NCI-H146 (cell line): ENCODE measurements at regions not wholly inside any gene's neighbourhood (a gene's known extent, or its start where the extent isn't known, plus 50 kb on each side); places are given as distances from the start of the nearest gene placed in this dataset.

Experiments
- DNase-seq: peaks from one replicate; lab custom pipeline; 2025; lab: John Stamatoyannopoulos, UW

- no peak for DNase-seq
Observed at GRCh38 chr7:46011059-46011458, 90.0 kb upstream of the IGFBP3 start.

DNA sequence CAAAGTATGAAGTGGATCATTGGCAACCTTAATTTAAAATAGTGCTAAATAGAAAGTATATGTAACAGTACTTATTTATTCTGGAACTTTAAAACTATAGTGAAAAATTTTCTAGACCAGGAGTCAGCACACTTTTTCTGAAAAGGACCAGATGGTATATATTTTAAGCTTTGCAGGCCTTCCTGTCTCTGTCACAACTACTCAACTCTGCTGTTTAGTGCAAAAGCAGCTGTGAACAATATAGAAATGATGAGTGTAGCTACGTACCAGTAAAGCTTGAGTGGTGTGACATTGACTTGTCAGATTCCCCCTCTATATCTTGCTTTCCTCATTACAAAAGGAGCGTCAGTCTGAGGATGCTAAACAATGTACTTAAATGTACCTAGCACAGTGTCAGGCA lies 88.1 kb upstream of the IGFBP3 start:
- no peak for DNase-seq

GRCh38 chr7:46007990-46008643 lies 87.0 kb upstream of the IGFBP3 start:
- no peak for DNase-seq

DNA sequence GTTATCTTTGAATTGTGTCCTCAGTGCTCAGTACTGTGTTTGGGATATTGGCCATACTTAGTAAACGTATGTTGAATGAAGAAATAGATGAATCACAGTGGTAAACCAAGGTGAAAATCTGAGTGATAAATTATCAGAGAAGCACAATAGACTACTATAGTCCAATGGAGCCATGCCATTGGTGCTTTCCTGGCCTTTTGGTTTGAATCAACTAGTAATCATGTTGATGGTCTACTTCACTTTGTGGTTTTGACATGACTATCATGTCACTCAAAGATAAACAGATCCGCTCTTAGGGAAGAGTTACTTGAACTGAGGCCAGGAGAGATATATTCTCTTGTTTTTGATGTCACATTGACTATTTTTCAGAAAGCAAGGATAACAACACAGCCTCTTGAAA lies 86.1 kb upstream of the IGFBP3 start:
- DNase-seq = no peak

GRCh38 chr7:46006723-46007122 lies 85.7 kb upstream of the IGFBP3 start:
- no peak for DNase-seq

DNA sequence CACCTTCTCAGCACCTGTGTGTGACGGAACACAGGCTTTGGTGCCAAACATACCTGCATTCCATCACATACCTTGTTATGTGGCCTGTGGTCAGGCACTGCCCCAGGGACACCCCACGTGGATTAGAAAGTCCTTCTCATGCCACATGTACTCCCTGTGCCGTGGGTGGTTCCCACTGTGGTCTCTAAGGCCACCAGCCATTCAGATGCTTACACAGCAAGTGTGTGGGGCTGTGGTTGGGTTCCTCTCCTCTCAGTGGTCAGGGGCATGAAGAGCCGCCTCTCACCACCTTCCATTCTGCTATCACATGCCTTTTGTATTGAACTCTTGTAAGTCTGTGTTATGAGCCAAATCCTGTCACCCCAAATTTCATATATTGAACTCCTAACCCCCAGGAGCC lies 85.1 kb upstream of the IGFBP3 start:
- DNase-seq = no peak

- DNase-seq = no peak
Observed at GRCh38 chr7:46004965-46005364, 83.9 kb upstream of the IGFBP3 start.

DNA sequence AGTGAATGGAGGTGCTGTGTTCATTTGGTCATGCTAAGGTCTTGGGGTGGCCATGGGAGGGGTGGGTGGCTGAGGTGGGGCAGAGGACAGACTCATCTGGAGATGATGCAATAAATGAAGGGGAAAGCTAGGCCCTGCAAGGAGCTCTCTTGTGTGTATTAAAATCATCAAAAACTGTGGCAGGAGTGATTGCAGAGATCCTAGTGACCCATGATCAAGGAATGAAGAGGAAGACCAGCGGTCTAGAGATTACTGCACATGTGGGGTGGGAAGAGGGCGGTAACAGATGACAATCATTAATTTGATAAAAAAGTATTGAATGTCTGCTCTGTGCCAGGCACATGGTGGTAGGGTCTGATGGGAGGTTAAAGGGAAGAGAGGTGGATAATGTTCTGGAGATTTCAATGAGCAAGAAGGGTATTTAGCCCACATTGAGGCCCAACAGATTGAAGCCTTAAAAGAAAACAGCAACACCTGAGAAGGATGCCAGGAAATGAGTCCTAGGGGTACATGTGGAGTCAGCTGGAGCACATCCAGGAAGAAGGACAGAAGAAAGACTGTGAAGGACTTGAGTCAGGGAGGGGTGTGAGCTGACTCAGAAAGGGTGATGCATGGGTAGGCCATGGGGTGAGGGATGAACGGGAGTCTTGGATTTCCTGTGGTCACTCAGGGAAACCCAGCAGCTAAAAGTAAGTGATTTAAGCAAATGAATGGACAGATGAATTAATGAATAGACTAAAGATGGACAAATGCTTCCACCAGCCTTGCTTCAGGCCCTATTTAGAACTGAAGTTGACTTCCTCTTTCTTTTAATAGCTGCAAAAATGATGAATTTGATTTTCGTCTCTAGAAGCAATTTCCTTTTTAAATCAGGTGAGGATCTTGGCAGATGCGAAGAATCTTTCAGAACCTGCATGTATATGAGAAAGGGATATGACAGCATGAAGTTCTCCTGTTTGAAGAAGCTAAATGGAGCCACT lies 83.1 kb upstream of the IGFBP3 start:
- no peak for DNase-seq

- no peak for DNase-seq
Observed at GRCh38 chr7:46003161-46003560, 82.1 kb upstream of the IGFBP3 start.

GRCh38 chr7:46000513-46000912 lies 79.4 kb upstream of the IGFBP3 start:
- no peak for DNase-seq

GRCh38 chr7:45999541-45999940 lies 78.5 kb upstream of the IGFBP3 start:
- DNase-seq = no peak

GRCh38 chr7:45998506-45998905 lies 77.4 kb upstream of the IGFBP3 start:
- no peak for DNase-seq

- no peak for DNase-seq
Observed at GRCh38 chr7:45993621-45994020, 72.5 kb upstream of the IGFBP3 start.

DNA sequence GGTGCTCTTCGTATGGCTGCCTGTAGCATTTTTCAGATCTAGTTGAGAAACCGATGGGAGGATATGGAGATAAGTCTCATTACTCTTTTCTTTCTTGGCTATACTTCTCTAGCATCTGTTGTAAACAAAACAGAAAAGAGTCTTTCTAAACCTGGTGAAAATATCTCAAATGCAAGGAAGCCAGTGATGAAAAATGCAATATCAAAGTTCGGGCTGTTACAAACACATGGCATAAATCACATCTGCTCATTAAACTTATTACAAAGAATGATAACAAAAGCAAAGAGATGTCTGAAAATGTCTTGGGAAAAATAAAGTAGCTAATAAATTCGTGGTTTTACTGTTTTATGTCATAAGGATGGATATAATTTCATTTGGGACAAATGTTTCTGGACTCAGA lies 71.8 kb upstream of the IGFBP3 start:
- DNase-seq = no peak

- no peak for DNase-seq
Observed at GRCh38 chr7:45990276-45990675, 69.2 kb upstream of the IGFBP3 start.

DNA sequence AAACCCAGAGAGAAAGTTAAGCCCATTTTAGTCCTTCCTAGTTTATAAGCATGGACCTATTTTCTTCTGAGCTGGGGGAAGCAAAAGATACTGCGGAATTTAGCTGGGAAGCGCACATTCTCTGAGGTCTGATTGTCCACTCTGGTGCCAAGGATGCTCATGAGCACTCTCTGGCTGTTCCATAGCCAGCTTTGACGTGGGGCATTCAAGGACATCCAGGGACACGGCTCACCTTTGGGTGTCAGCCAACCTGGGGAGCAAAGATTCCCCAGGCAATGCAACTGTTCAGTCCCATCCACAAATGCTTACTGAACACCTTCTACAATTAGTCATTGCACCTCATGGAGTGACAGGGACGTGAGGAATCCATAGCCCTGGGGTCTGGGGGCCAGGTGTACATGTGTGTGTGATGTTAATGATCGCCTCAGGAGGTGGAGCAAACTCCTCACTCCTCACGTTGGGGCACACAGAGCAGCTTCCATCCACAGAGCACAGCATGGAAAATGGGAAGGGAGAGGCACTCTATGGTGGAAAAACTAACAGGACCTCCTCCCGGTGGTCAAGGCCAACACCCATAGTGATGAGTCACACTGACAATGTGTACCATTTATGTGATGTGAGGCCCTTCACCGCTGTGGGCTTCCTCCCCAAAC lies 67.5 kb upstream of the IGFBP3 start:
- no peak for DNase-seq

DNA sequence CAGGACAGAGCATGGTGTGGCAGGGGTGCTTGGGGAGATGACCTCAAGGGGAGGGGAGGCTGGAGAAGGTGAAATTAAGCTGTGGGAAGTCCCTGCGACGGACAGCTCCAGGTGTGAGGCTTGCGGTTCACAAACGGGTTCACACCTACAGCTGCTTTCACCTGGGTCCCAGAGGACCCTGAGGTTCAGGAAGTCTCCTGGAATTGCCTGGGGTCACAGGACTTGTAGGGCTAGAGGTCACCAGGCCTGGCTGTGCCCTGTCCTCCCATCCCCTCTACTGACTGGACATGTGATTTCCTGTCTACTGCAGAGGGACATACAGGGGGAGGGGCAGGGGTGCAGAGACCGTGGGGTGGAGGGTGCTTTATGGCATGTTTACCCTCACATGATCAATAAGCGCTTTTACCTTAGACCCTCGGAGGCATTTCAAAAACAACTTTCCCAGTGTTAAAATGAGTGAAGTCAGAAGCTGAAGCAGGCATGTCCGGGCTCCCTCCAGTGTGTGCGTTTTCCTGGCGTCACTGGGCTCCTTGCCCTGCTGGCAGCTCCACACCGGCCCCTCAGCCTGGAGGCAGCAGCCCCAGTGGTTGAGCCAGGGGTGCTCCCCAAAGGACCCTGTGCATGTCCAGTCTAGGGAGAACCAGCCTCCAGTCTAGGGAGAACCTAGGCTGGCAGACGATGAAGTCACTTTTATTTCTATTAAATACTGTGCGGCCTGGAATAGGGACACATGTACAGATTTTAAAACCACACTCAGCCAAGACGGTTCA lies 66.6 kb upstream of the IGFBP3 start:
- DNase-seq = no peak

DNA sequence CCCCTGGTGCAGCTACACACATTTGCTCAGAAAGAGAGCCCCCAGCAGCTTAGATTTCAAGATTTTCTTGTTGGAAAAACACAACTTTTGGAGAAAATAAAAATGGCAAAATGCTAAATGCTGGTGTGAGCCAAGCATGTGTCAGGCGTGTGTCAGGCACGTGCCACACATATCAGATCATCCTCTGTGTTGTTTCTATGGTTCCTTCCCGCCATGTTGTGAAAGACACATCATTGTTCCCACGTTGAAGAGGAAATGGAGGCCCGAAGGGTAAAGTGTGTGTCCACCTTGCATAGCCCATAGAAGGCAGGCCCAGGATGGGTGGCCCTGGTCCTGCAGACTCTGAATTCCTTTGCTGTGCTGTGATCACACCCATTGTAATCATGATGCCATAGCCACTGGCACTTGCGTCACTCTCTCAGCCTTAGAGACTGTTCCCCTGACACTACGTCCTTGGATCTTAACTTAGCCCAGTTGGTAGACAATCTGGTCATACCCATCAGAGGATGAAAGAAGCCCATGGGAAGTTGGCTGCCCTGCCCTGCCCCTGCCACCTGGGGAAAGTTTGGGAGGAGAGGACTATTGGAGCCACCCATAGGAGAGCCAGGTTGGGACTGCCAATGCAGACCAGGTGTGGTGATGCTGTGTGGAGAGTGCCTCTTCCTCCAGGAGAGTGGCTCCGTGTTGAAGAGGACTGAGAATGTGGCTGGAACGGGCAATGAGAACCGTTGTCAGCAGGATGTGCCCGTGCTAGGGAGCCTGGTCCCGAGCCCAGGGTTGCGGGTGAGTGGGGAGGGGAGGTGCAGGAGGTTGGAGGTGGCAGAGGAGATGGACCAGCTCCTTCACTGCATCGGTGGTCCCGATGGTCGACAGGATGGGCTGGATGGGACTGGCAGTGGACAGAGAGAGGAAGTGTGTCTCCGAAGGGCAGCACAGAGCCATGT lies 65.6 kb upstream of the IGFBP3 start:
- no peak for DNase-seq

DNA sequence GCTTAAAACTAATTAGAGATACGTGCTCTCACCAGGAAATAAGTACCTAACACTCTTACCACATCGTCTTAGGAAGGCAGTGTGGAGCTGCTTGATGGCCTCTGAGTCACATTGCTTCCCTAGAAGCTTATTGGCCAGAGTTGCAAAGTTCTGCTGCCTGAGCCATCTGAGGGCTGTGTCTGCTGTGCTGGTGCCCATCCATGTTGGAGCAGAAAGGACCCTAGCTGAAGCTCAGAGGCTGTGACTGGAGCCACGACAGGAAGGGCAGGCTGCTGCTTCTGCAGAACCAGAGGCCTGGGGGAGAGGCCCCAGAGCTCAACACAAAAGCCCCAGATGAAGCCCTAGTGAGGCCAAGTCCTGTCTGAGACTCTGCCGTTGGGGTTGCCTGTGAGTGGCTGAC lies 64.8 kb upstream of the IGFBP3 start:
- no peak for DNase-seq

GRCh38 chr7:45984386-45985295 lies 63.6 kb upstream of the IGFBP3 start:
- DNase-seq = no peak
